Fibroblast of lung (primary cell): ENCODE measurements at regions not wholly inside any gene's neighbourhood (a gene's known extent, or its start where the extent isn't known, plus 50 kb on each side); places are given as distances from the start of the nearest gene placed in this dataset.

Experiments used
- EZH2 ChIP-seq: IDR thresholded peaks from 2 replicates; pipeline ENCODE4 v1.5.1; 2012; ENCODE audit warnings: low read length, control low read depth, mild to moderate bottlenecking; ENCODE audit errors: missing control alignments
- TF ChIP-seq, protein P1 (sequence below), 2 donors: IDR thresholded peaks in 1 of 2; conservative IDR thresholded peaks in 1 of 2; 1 replicate in 1 of 2; 2 replicates in 1 of 2; pipeline ENCODE4 v1.5.1; 2011 to 2012; ENCODE audit warnings: low read length in 2 of 2, control low read depth in 1 of 2, inconsistent platforms in 1 of 2, low read depth in 1 of 2, mild to moderate bottlenecking in 1 of 2

DNA sequence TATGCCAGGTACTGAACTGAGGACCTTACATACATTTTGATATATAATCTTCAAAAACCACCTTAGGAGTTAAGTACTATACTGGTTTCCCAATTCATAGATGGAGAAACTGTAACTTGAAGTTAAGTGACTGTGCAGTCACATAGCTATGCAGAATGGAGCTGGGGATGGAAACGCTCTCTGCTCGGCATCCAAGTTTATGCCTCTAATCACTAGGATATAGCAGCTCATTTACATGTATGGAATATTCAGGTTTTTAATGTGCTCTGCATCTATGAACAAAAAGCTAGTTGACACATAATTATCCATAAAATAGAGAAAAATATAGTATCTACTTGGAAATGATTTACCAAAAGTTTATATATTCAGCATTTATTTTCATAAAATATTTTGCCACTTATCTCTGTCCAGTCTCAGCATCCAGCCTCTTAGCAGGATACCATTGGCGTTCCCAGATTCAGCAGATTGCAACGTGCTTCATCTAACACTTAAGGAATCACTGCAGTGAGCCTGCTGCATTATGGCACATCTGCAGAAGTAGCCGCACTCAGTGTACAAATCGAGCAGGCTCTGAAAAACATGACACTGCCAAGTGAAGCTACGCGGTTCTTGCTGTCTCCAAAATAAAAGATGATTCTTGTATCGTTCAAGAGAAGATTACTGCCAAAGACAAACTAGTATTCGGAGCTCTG is 70.4 kb downstream of the MRPL57 start:
- TF ChIP-seq EZH2: no peak
- TF ChIP-seq, protein P1, sequence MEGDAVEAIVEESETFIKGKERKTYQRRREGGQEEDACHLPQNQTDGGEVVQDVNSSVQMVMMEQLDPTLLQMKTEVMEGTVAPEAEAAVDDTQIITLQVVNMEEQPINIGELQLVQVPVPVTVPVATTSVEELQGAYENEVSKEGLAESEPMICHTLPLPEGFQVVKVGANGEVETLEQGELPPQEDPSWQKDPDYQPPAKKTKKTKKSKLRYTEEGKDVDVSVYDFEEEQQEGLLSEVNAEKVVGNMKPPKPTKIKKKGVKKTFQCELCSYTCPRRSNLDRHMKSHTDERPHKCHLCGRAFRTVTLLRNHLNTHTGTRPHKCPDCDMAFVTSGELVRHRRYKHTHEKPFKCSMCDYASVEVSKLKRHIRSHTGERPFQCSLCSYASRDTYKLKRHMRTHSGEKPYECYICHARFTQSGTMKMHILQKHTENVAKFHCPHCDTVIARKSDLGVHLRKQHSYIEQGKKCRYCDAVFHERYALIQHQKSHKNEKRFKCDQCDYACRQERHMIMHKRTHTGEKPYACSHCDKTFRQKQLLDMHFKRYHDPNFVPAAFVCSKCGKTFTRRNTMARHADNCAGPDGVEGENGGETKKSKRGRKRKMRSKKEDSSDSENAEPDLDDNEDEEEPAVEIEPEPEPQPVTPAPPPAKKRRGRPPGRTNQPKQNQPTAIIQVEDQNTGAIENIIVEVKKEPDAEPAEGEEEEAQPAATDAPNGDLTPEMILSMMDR (conservative IDR thresholded peaks at IDR 0.05 in 1 of 2, IDR thresholded peaks at IDR 0.05 in 1 of 2; ENCODE audit: low read depth in 1 of 2, low read length in 2 of 2): no peak
